GM19463 (cell line): ENCODE measurements at regions not wholly inside any gene's neighbourhood (a gene's known extent, or its start where the extent isn't known, plus 50 kb on each side); places are given as distances from the start of the nearest gene placed in this dataset.

Experiments
- ATAC-seq: cut with Tn5 transposase; IDR thresholded peaks from one replicate; pipeline ENCODE4 v1.9.1; 2021; ENCODE audit warnings: mild to moderate bottlenecking, moderate library complexity; ENCODE audit not compliant: unreplicated experiment

GRCh38 chr3:40800343-40800742 lies 275.6 kb downstream of the ZNF621 start:
- no peak for ATAC-seq

- no peak for ATAC-seq
Observed at GRCh38 chr3:40801284-40801741, 276.6 kb downstream of the ZNF621 start.

GRCh38 chr3:40803311-40803710 lies 278.6 kb downstream of the ZNF621 start:
- ATAC-seq = no peak

- no peak for ATAC-seq
Observed at GRCh38 chr3:40805456-40805855, 280.7 kb downstream of the ZNF621 start.

GRCh38 chr3:40810813-40811212 lies 286.1 kb downstream of the ZNF621 start:
- no peak for ATAC-seq

- ATAC-seq = no peak
Observed at GRCh38 chr3:40817017-40817416, 292.3 kb downstream of the ZNF621 start.

GRCh38 chr3:40821315-40821714 lies 296.6 kb downstream of the ZNF621 start:
- ATAC-seq = no peak

GRCh38 chr3:40827226-40827625 lies 302.5 kb downstream of the ZNF621 start:
- no peak for ATAC-seq

- ATAC-seq = no peak
Observed at GRCh38 chr3:40827942-40828688, 303.4 kb downstream of the ZNF621 start.

GRCh38 chr3:40828741-40829415 lies 304.1 kb downstream of the ZNF621 start:
- ATAC-seq = no peak

- ATAC-seq = no peak
Observed at GRCh38 chr3:40829876-40830275, 305.1 kb downstream of the ZNF621 start.

- no peak for ATAC-seq
Observed at GRCh38 chr3:40837300-40837699, 312.5 kb downstream of the ZNF621 start.

GRCh38 chr3:40841131-40841530 lies 316.4 kb downstream of the ZNF621 start:
- no peak for ATAC-seq

GRCh38 chr3:40841570-40842109 lies 316.9 kb downstream of the ZNF621 start:
- no peak for ATAC-seq

GRCh38 chr3:40842714-40843113 lies 318.0 kb downstream of the ZNF621 start:
- no peak for ATAC-seq

GRCh38 chr3:40843208-40843624 lies 318.5 kb downstream of the ZNF621 start:
- ATAC-seq = no peak

- no peak for ATAC-seq
Observed at GRCh38 chr3:40843851-40844548, 319.2 kb downstream of the ZNF621 start.

GRCh38 chr3:40844896-40845295 lies 320.1 kb downstream of the ZNF621 start:
- ATAC-seq = no peak

- ATAC-seq = no peak
Observed at GRCh38 chr3:40845447-40845846, 320.7 kb downstream of the ZNF621 start.

- no peak for ATAC-seq
Observed at GRCh38 chr3:40845916-40846315, 321.2 kb downstream of the ZNF621 start.

GRCh38 chr3:40846451-40846850 lies 321.7 kb downstream of the ZNF621 start:
- no peak for ATAC-seq
